LHCN-M2 (cell line): ENCODE measurements at regions not wholly inside any gene's neighbourhood (a gene's known extent, or its start where the extent isn't known, plus 50 kb on each side); places are given as distances from the start of the nearest gene placed in this dataset.

ENCODE experiments used
- DNase-seq: peaks from one replicate; pipeline ENCODE4 v3.0.0-alpha.2; 2012; ENCODE audit warnings: low read depth

GRCh38 chr20:1790386-1790785, 104.8 kb upstream of the SIRPA start:
- no peak for DNase-seq

GRCh38 chr20:1788044-1788443, 107.2 kb upstream of the SIRPA start:
- no peak for DNase-seq

DNA sequence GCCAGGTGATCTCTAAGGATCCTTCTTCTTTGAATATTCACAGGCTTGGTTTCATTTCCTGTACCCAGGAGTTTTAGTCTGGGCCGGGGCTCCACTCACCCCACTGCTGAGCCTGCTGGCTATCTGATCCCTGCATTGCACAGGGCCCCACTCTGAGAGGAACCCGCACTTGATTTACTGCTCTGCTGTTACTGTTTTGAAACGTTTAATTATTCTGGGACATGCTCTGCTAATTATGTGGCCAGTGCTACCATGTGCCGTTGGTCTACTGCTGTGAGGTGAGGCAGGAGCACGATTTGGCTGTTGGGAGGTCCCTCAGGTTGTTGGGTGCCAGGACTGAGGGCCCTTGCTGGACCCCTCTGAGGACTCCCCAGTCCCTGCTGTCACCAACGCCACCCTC, 108.7 kb upstream of the SIRPA start:
- DNase-seq, result no peak

DNA sequence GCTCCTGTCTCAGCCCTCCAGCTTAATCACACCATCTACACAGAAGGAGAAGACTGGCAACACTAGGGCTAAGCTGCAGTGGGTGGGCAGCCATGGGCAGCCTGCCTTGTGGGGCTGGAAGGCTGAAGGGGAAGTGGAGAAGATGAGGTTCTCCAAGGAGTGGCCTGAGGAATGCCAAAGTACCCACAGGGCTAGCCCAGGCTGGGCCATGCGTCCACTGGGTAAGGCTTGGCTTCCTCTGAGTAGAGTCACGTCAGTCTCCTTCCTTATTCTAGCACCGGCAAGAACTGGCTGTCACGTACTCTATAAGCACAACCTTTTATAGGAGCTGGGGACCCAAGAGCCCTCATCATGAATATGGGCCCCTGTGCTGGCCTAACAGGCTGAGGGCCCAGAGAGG, 110.6 kb upstream of the SIRPA start:
- no peak for DNase-seq

DNA sequence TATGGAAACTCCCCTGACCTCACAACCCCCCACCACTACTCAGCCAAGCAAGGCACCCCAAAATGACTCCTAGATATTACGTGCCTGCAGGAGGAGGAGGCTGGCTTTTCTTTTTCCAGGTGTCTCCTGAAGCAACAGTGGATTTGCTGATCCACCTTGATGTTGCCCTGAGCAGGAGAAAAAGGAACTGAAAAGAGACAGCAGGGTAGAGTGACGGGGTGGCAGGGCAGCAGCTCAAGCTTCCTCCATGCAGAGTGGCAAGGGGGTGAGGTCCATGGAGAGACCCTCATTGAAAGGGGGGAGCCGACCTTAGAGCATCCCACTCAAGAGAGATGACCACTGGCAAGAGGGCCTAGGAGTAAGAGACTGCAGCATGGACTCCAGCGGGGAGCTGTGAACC, 112.0 kb upstream of the SIRPA start:
- no peak for DNase-seq

GRCh38 chr20:1782181-1782580, 113.0 kb upstream of the SIRPA start:
- DNase-seq, result no peak

DNA sequence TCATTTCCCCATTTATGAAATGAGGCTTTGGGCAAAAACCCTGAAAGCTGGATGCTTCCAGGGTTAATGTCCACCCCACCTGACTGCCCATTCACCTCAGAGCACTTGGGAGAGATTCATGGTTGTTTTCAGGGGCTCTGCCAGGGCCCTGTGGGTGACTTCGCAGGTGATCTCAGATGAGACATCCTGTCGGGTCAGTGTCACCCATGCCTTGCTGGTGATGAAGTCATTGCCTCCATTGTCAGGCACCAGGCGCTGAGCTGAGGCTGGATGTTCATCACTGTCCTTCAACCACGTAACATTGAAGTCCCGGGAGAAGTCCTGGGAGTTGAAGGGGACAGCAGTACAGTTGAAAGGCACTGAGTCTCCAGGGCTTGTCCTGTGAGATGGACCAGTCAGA, 115.6 kb upstream of the SIRPA start:
- no peak for DNase-seq

DNA sequence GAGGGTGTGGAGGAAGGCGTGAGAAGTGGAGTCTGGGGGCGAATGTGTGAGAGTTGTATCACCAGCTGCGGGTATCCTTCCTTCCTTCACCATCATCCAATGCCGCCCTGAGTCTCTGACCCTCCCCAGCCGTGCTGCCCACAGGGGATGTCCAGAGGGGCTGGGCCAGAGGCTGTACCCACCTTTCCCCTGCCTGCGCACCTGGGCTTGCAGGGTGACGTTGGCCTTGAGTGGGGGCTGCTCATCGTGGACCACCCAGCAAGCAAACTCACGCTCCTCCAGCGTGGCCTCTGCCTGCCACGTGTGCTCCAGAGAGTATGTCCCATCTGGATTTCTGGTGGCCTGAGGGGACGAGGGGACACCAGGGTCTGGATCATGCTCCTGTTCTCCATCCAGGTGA, 116.9 kb upstream of the SIRPA start:
- DNase-seq, result no peak

GRCh38 chr20:1777476-1777820, 117.8 kb upstream of the SIRPA start:
- no peak for DNase-seq

GRCh38 chr20:1776681-1777475, 118.3 kb upstream of the SIRPA start:
- DNase-seq, result peak; percentile 83

DNA sequence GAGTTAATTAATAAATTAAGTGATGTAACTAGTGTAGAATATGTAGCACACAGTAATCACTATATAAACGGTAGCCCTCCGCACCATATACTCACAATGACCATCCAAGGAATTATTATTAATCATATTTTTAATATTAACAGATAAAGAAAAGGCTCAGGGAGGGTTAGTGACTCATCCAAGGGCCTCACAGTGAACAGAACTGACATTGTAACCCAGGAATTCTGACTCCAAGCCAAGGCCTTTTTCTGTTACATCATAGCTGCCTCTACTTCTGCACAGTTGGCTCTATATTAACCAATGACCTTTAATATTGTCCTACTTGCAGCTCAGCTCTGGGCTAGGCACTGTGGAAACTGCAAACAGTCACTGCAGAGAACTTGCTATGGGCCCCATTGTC, 117.5 kb upstream of the SIRPG start:
- DNase-seq, result no peak

GRCh38 chr20:1774479-1774878, 116.9 kb upstream of the SIRPG start:
- DNase-seq, result no peak

DNA sequence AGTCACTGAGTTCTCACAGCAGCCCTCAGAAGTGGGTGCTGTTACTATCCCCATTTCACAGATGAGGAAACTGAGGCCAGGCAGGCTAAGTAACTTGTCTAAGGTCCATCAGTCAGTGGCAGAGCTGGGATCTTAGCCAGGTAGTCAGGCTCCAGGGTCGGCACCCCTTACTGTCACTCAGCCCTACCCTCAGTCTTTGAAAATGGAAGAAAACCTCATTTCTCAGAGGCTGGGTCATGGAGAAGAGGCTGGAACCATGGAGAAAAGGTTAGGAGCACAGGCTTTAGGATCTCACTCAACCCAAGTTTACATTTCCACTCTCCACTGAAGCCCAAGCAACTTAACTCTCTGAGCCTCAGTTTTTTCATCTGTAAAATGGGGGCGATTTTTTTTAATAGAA, 116.2 kb upstream of the SIRPG start:
- no peak for DNase-seq

GRCh38 chr20:1769491-1769890, 111.9 kb upstream of the SIRPG start:
- DNase-seq, result no peak

DNA sequence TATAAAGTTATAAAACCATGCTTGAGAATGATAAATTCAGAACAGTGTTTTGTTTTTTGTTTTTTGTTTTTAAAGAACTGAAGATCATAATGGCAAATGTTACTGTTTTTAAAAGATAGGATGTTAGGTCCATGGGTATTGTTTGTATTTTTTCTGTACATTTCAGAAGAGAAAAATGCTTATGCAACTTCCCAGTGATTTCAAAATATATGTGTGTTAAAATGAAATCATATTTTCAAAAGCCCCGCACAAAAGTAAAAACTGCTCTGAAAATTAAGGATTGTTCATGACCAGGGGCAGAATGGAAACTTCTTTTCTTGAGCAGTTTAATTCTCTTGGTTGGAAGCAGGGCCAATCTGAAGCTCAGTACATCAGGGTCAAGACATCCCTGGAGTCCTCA, 109.2 kb upstream of the SIRPG start:
- DNase-seq, result no peak

GRCh38 chr20:1764136-1765033, 106.8 kb upstream of the SIRPG start:
- DNase-seq, result peak; percentile 62

DNA sequence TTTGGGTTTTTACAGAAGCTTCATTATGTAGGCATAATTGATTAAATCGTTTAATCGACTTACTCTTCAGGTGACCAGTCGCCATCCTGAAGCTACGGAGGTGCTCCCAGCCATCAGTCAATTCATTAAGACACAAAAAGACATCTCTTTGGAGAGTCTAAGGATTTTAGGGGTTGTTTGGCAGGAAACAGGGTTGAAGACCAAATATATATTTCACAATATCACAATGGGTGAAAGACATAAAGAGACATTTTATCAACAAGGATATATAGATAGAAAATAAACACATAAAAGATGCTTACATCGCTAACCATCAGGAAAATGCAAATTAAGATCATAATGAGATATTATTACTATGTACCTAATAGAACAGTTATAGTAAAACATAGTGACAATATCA, 104.0 kb upstream of the SIRPG start:
- DNase-seq, result no peak

- DNase-seq, result peak; percentile 50
Observed at GRCh38 chr20:1761116-1761515, 103.5 kb upstream of the SIRPG start.

DNA sequence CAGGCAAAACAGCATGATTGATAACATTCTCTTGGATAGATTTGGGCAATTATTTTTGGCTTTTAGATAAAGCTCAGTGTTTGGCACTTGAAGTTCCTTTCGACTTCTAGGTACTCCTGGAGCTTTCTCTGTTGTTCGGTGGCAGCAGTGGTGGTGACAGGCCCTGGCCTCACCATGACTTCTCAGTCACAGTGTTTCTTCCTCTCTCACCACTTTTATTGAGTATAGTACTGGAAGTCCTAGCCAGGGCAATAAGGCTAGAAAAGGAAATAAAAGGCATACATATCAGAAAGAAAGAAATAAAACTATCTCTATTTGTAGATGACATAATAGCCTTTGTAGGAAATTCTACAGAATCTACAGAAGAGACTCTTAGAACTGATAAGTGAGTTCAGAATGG, 101.2 kb upstream of the SIRPG start:
- no peak for DNase-seq

- DNase-seq, result no peak
Observed at GRCh38 chr20:1757606-1758512, 100.3 kb upstream of the SIRPG start.

DNA sequence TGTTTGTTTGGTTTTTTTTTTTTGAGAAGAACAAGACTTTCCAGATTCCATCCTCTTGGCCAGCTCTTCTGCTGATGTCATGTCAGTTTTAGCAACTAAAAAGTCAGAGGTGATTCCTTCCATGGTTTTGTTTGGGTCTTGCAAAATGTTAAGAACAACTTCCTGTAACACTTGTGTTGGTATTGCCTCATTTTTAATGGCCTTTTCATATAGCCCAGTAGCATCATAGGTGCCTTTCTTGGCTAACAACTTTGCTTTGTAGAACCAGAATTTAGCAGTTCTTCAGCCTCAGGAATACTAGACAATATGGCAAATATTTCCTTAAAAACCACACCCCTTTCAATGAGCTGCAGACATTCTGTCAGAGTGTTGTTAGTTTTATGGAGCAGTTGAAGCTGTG, 99.5 kb upstream of the SIRPG start:
- no peak for DNase-seq

DNA sequence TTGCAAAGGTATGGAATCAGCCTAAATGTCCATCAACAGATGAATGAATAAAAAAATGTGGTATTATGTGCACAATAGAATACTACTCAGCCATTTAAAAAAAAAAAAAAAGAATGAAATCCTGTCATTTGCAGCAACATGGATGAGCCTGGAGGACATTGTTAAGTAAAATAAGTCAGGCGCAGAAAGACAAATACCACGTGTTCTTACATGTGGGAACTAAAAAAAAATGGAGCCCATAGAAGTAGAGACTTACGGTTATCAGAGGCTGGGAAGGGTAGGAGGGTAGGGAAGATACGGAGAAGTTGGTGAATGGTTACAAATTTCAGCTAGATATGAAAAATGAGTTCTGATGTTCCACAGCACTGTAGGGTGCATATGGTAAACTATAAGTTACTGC, 97.2 kb upstream of the SIRPG start:
- no peak for DNase-seq
